ENCODE measurements at regions not wholly inside any gene's neighbourhood (a gene's known extent, or its start where the extent isn't known, plus 50 kb on each side); places are given as distances from the start of the nearest gene placed in this dataset.

- intact Hi-C loops (cut with DNase I) = no loop called here
- Histone ChIP-seq H3K36me3 (ENCODE audit: control insufficient read depth in 2 of 3, insufficient read depth in 3 of 3, low read length in 3 of 3) (no peaks in the 10 kb centered on the region), H3K27me3 (ENCODE audit: control insufficient read depth, insufficient read depth, low read length) (no peaks in the 10 kb centered on the region), H3K4me1 (ENCODE audit: control insufficient read depth in 2 of 3, insufficient read depth in 2 of 3, low read depth in 1 of 3, low read length in 3 of 3) (no peaks in the 10 kb centered on the region), H3K27ac (ENCODE audit: low read depth in 2 of 2, low read length in 2 of 2) (no peak overlapping the region), H3K9me3 (ENCODE audit: control insufficient read depth in 2 of 3, insufficient read depth in 1 of 3, low read length in 3 of 3) (peaks cover 0 to 13% (median 0%) of the 10 kb centered on the region in 3 donors), H3K4me3 (ENCODE audit: low read length in 3 of 3) (no peak overlapping the region), H3K9ac (ENCODE audit: low read length in 3 of 3) (no peak overlapping the region)
- DNase-seq (no peak), FAIRE-seq (no peak)
- TF ChIP-seq CTCF (IDR thresholded peaks at IDR 0.05; ENCODE audit: borderline replicate concordance, extremely low read depth, insufficient read depth) = no peak
These were observed 84.3 kb upstream of the PRDM11 start for GRCh38 chr11:45062115-45062514.

DNA sequence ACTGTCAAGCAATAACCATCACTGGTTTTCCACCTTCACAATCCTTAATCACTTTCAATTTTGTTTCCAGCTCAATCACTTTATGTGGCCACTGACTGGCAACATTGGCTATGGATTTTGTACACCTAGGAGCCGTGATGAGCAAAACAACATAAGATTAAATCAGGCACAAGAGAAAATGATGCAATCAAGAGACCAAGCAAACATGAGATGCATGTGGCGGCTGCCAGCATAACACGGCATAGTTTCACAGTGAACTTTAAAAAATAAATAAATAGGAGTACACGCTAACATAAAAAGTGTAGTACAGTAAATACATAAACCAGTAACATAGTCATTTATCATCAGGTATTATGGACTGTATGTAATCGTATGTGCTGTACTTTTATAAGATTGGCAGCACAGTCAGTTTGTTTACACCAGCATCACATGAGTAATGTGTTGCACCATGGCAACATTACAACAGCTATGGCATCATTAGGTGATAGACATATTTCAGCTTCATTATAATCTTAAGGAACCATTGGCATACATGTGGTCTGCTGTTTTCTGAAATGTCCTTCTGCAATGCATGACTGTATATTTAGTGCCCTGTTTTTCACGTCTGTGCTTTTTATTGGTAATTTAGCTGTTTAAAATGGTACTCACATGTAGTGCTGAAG, 83.3 kb upstream of the PRDM11 start:
- Histone ChIP-seq H3K4me1 (ENCODE audit: control insufficient read depth in 2 of 3, insufficient read depth in 2 of 3, low read depth in 1 of 3, low read length in 3 of 3) (no peaks in the 10 kb centered on the region), H3K36me3 (ENCODE audit: control insufficient read depth in 2 of 3, insufficient read depth in 3 of 3, low read length in 3 of 3) (no peaks in the 10 kb centered on the region), H3K27ac (ENCODE audit: low read depth in 2 of 2, low read length in 2 of 2) (no peak overlapping the region)

DNA sequence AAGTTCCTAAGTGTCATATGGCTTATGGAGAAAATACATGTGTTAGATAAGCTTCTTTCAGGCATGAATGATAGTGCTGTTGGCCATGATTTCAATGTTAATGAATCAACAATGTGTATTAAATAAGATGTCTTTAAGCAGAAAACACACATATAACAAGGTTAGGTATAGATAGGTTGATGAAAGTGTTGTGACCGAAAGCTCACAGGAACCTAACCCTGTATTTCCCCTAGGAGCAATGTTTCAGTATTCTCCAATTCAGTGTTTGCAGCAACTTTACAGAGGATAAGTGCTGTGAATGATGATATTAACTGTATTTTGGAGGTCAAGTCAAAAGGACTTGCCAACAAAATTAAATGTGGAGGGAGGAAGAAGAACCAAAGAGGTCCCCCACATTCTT, 82.8 kb upstream of the PRDM11 start:
- TF ChIP-seq CTCF (IDR thresholded peaks at IDR 0.05; ENCODE audit: borderline replicate concordance, extremely low read depth, insufficient read depth) = no peak
- Histone ChIP-seq H3K4me3 (ENCODE audit: low read length in 3 of 3) (no peak overlapping the region), H3K27me3 (ENCODE audit: control insufficient read depth, insufficient read depth, low read length) (no peaks in the 10 kb centered on the region), H3K36me3 (ENCODE audit: control insufficient read depth in 2 of 3, insufficient read depth in 3 of 3, low read length in 3 of 3) (no peaks in the 10 kb centered on the region), H3K4me1 (ENCODE audit: control insufficient read depth in 2 of 3, insufficient read depth in 2 of 3, low read depth in 1 of 3, low read length in 3 of 3) (no peaks in the 10 kb centered on the region), H3K27ac (ENCODE audit: low read depth in 2 of 2, low read length in 2 of 2) (no peak overlapping the region), H3K9ac (ENCODE audit: low read length in 3 of 3) (no peak overlapping the region), H3K9me3 (ENCODE audit: control insufficient read depth in 2 of 3, insufficient read depth in 1 of 3, low read length in 3 of 3) (peaks cover 0 to 13% (median 0%) of the 10 kb centered on the region in 3 donors)
- no peak for DNase-seq
- no peak for FAIRE-seq
- intact Hi-C loops (cut with DNase I) = no loop called here

More for the DNA sequence above, 83.3 kb upstream of the PRDM11 start:
- Histone ChIP-seq H3K27me3 (ENCODE audit: control insufficient read depth, insufficient read depth, low read length) (no peaks in the 10 kb centered on the region), H3K9ac (ENCODE audit: low read length in 3 of 3) (no peak overlapping the region), H3K4me3 (ENCODE audit: low read length in 3 of 3) (no peak overlapping the region), H3K9me3 (ENCODE audit: control insufficient read depth in 2 of 3, insufficient read depth in 1 of 3, low read length in 3 of 3) (peaks cover 0 to 13% (median 0%) of the 10 kb centered on the region in 3 donors)
- FAIRE-seq (no peak), DNase-seq (no peak)
- TF ChIP-seq CTCF (IDR thresholded peaks at IDR 0.05; ENCODE audit: borderline replicate concordance, extremely low read depth, insufficient read depth) = no peak
- intact Hi-C loops (cut with DNase I) = no loop called here

GRCh38 chr11:45067966-45068365, 78.5 kb upstream of the PRDM11 start:
- intact Hi-C loops (cut with DNase I) = no loop called here
- no peak overlapping the region for H3K4me3 ChIP-seq (ENCODE audit: low read length in 3 of 3)
- no peaks in the 10 kb centered on the region for H3K4me1 ChIP-seq (ENCODE audit: control insufficient read depth in 2 of 3, insufficient read depth in 2 of 3, low read depth in 1 of 3, low read length in 3 of 3)
- H3K27ac ChIP-seq (ENCODE audit: low read depth in 2 of 2, low read length in 2 of 2) = no peak overlapping the region
- H3K27me3 ChIP-seq (ENCODE audit: control insufficient read depth, insufficient read depth, low read length) = no peaks in the 10 kb centered on the region
- H3K36me3 ChIP-seq (ENCODE audit: control insufficient read depth in 2 of 3, insufficient read depth in 3 of 3, low read length in 3 of 3) = no peaks in the 10 kb centered on the region
- H3K9ac ChIP-seq (ENCODE audit: low read length in 3 of 3) = no peak overlapping the region
- H3K9me3 ChIP-seq (ENCODE audit: control insufficient read depth in 2 of 3, insufficient read depth in 1 of 3, low read length in 3 of 3) = peaks cover 0 to 13% (median 0%) of the 10 kb centered on the region in 3 donors
- TF ChIP-seq CTCF (IDR thresholded peaks at IDR 0.05; ENCODE audit: borderline replicate concordance, extremely low read depth, insufficient read depth) = no peak
- DNase-seq (no peak), FAIRE-seq (no peak)
